ENCODE measurements at regions not wholly inside any gene's neighbourhood (a gene's known extent, or its start where the extent isn't known, plus 50 kb on each side); places are given as distances from the start of the nearest gene placed in this dataset.

GRCh38 chr13:59415498-59415897 lies 748.2 kb downstream of the DIAPH3 start:
- POLR2A ChIA-PET, result no interaction called here

GRCh38 chr13:59416561-59416960 lies 747.2 kb downstream of the DIAPH3 start:
- no peaks in the 10 kb centered on the region for H3K36me3 ChIP-seq (ENCODE audit: insufficient read depth, low read length)
- no peak for TF ChIP-seq CTCF (IDR thresholded peaks at IDR 0.05)
- no peak overlapping the region for H3K4me3 ChIP-seq (ENCODE audit: low read length)
- no peaks in the 10 kb centered on the region for H3K4me1 ChIP-seq (ENCODE audit: insufficient read depth, low read length)
- no peaks in the 10 kb centered on the region for H3K27me3 ChIP-seq (ENCODE audit: control insufficient read depth in 1 of 2, insufficient read depth in 2 of 2, low read length in 2 of 2)
- CTCF ChIA-PET, result no interaction called here
- Mint-ChIP-seq H3K4me3 (no peak overlapping the region), H3K27ac (no peak overlapping the region), H3K9me3 (no peaks in the 10 kb centered on the region), H3K27me3 (peaks cover 5% of the 10 kb centered on the region), H3K36me3 (ENCODE audit: low read depth) (no peaks in the 10 kb centered on the region), H3K4me1 (ENCODE audit: low read depth) (no peaks in the 10 kb centered on the region)
- ATAC-seq (ENCODE audit: poor library complexity) (no peak), DNase-seq (no peak)
- H3K9me3 ChIP-seq (ENCODE audit: control insufficient read depth in 1 of 2, insufficient read depth in 1 of 2, low read length in 2 of 2), result no peaks in the 10 kb centered on the region
- intact Hi-C loops (cut with DNase I, micrococcal nuclease), result no loop called here
- H3K27ac ChIP-seq (ENCODE audit: low read depth in 1 of 2, low read length in 2 of 2), result no peak overlapping the region
- POLR2A ChIA-PET, result no interaction called here

More at GRCh38 chr13:59415498-59415897, 748.2 kb downstream of the DIAPH3 start:
- no peak for TF ChIP-seq CTCF (IDR thresholded peaks at IDR 0.05)
- Histone ChIP-seq H3K4me1 (ENCODE audit: insufficient read depth, low read length) (no peaks in the 10 kb centered on the region), H3K27ac (ENCODE audit: low read depth in 1 of 2, low read length in 2 of 2) (no peak overlapping the region), H3K9me3 (ENCODE audit: control insufficient read depth in 1 of 2, insufficient read depth in 1 of 2, low read length in 2 of 2) (no peaks in the 10 kb centered on the region), H3K27me3 (ENCODE audit: control insufficient read depth in 1 of 2, insufficient read depth in 2 of 2, low read length in 2 of 2) (no peaks in the 10 kb centered on the region), H3K36me3 (ENCODE audit: insufficient read depth, low read length) (no peaks in the 10 kb centered on the region), H3K4me3 (ENCODE audit: low read length) (no peak overlapping the region)
- H3K4me3 Mint-ChIP-seq, result no peak overlapping the region
- no peaks in the 10 kb centered on the region for H3K9me3 Mint-ChIP-seq
- intact Hi-C loops (cut with DNase I, micrococcal nuclease), result no loop called here
- H3K4me1 Mint-ChIP-seq (ENCODE audit: low read depth), result no peaks in the 10 kb centered on the region
- no peak for DNase-seq
- no peak for ATAC-seq (ENCODE audit: poor library complexity)
- peaks cover 5% of the 10 kb centered on the region for H3K27me3 Mint-ChIP-seq
- CTCF ChIA-PET, result no interaction called here
- H3K36me3 Mint-ChIP-seq (ENCODE audit: low read depth), result no peaks in the 10 kb centered on the region
- no peak overlapping the region for H3K27ac Mint-ChIP-seq

GRCh38 chr13:59422646-59423045 lies 741.1 kb downstream of the DIAPH3 start:
- Histone ChIP-seq H3K4me3 (ENCODE audit: low read length) (no peak overlapping the region), H3K4me1 (ENCODE audit: insufficient read depth, low read length) (no peaks in the 10 kb centered on the region), H3K9me3 (ENCODE audit: control insufficient read depth in 1 of 2, insufficient read depth in 1 of 2, low read length in 2 of 2) (no peaks in the 10 kb centered on the region), H3K27ac (ENCODE audit: low read depth in 1 of 2, low read length in 2 of 2) (no peak overlapping the region), H3K36me3 (ENCODE audit: insufficient read depth, low read length) (no peaks in the 10 kb centered on the region), H3K27me3 (ENCODE audit: control insufficient read depth in 1 of 2, insufficient read depth in 2 of 2, low read length in 2 of 2) (no peaks in the 10 kb centered on the region)
- no peak for DNase-seq
- no peaks in the 10 kb centered on the region for H3K9me3 Mint-ChIP-seq
- intact Hi-C loops (cut with DNase I, micrococcal nuclease), result no loop called here
- CTCF ChIA-PET, result no interaction called here
- no peak overlapping the region for H3K4me3 Mint-ChIP-seq
- no peak for TF ChIP-seq CTCF (IDR thresholded peaks at IDR 0.05)
- no peak overlapping the region for H3K27ac Mint-ChIP-seq
- no peak for ATAC-seq (ENCODE audit: poor library complexity)
- POLR2A ChIA-PET, result no interaction called here
- no peaks in the 10 kb centered on the region for H3K27me3 Mint-ChIP-seq
- H3K4me1 Mint-ChIP-seq (ENCODE audit: low read depth), result no peaks in the 10 kb centered on the region
- H3K36me3 Mint-ChIP-seq (ENCODE audit: low read depth), result no peaks in the 10 kb centered on the region

Measured in CD4-positive, alpha-beta T cell (primary cell).